Naive B cell (primary cell): ENCODE measurements at regions not wholly inside any gene's neighbourhood (a gene's known extent, or its start where the extent isn't known, plus 50 kb on each side); places are given as distances from the start of the nearest gene placed in this dataset.

ENCODE experiments used
- ATAC-seq, 2 donors: fragments of 150-1000 bp; cut with Tn5 transposase; 2 replicates each; pipeline ENCODE4 v1.10.0; 2021; ENCODE audit warnings: low read depth in 2 of 2, mild to moderate bottlenecking in 2 of 2, moderate library complexity in 2 of 2
- DNase-seq: peaks from one replicate; pipeline ENCODE4 v3.0.0; 2022
- H3K27ac Mint-ChIP-seq, 6 donors: one replicate each; pipeline ENCODE4 v1.8.0; 2020 to 2022; ENCODE audit warnings: mild to moderate bottlenecking in 6 of 6, mixed read lengths in 6 of 6, moderate library complexity in 5 of 6, inconsistent platforms in 2 of 6
- H3K27me3 Mint-ChIP-seq, 3 donors: one replicate each; pipeline ENCODE4 v1.8.0; 2021 to 2022; ENCODE audit warnings: mixed read lengths in 3 of 3, mild to moderate bottlenecking in 1 of 3
- H3K36me3 Mint-ChIP-seq, 2 donors: one replicate each; pipeline ENCODE4 v1.8.0; 2020 to 2022; ENCODE audit warnings: mixed read lengths in 2 of 2, inconsistent platforms in 1 of 2, mild to moderate bottlenecking in 1 of 2
- H3K4me1 Mint-ChIP-seq, 3 donors: one replicate each; pipeline ENCODE4 v1.8.0; 2020 to 2022; ENCODE audit warnings: mixed read lengths in 3 of 3, inconsistent platforms in 1 of 3, mild to moderate bottlenecking in 1 of 3, moderate library complexity in 1 of 3
- H3K4me3 Mint-ChIP-seq, 8 donors: one replicate each; pipeline ENCODE4 v1.8.0; 2020 to 2022; ENCODE audit warnings: mild to moderate bottlenecking in 8 of 8, mixed read lengths in 8 of 8, moderate library complexity in 8 of 8, inconsistent platforms in 2 of 8
- H3K9me3 Mint-ChIP-seq, 7 donors: one replicate each; pipeline ENCODE4 v1.8.0; 2020 to 2022; ENCODE audit warnings: mixed read lengths in 7 of 7, mild to moderate bottlenecking in 5 of 7, inconsistent platforms in 2 of 7, moderate library complexity in 1 of 7

DNA sequence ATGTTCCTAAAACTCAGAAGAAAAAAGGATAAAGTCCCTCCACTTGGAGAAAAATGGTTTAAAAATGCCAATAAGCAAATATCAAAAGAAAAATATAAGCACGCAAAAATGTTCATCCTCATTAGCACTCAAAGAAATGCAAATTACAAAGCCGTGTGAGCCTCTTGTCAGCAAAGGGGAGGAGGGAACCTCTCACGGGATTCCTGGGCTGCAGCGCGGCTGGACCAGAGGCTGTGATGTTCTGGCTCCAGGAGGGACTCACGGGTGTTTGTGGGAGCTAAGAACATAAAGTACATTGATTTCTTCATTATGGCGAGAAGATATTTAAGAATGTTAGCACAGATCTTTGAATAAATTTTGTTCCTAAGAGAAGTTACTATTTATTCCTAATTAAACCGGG is 1451.2 kb downstream of the BRD1 start:
- Mint-ChIP-seq H3K36me3 (no peaks in the 10 kb centered on the region), H3K9me3 (no peaks in the 10 kb centered on the region), H3K4me1 (no peaks in the 10 kb centered on the region), H3K27me3 (peaks cover 6 to 61% (median 48%) of the 10 kb centered on the region in 3 donors), H3K27ac (peak overlapping the region in 1 of 6 donors; percentile 23), H3K4me3 (no peak overlapping the region)
- DNase-seq (no peak), ATAC-seq (no peak)

GRCh38 chr22:48373626-48374173 is 1454.0 kb downstream of the BRD1 start:
- Mint-ChIP-seq H3K9me3 (no peaks in the 10 kb centered on the region), H3K27ac (no peak overlapping the region), H3K36me3 (no peaks in the 10 kb centered on the region), H3K4me3 (no peak overlapping the region), H3K27me3 (peaks cover 11 to 52% (median 48%) of the 10 kb centered on the region in 3 donors), H3K4me1 (no peaks in the 10 kb centered on the region)
- DNase-seq: no peak
- ATAC-seq: no peak

- H3K4me1 Mint-ChIP-seq: no peaks in the 10 kb centered on the region
- H3K36me3 Mint-ChIP-seq: no peaks in the 10 kb centered on the region
- no peak for ATAC-seq
- H3K4me3 Mint-ChIP-seq: no peak overlapping the region
- H3K27ac Mint-ChIP-seq: peak overlapping the region in 1 of 6 donors; percentile 51
- DNase-seq: no peak
- peaks cover 11 to 55% (median 46%) of the 10 kb centered on the region in 3 donors for H3K27me3 Mint-ChIP-seq
- peaks cover 0 to 2% (median 0%) of the 10 kb centered on the region in 7 donors for H3K9me3 Mint-ChIP-seq
Measured at GRCh38 chr22:48372390-48372789, 1455.3 kb downstream of the BRD1 start.

- ATAC-seq: no peak
- H3K9me3 Mint-ChIP-seq: peaks cover 0 to 2% (median 0%) of the 10 kb centered on the region in 7 donors
- no peak overlapping the region for H3K27ac Mint-ChIP-seq
- peaks cover 11 to 47% (median 37%) of the 10 kb centered on the region in 3 donors for H3K27me3 Mint-ChIP-seq
- peak overlapping the region in 1 of 8 donors; percentile 24 for H3K4me3 Mint-ChIP-seq
- no peak for DNase-seq
- no peaks in the 10 kb centered on the region for H3K4me1 Mint-ChIP-seq
- H3K36me3 Mint-ChIP-seq: no peaks in the 10 kb centered on the region
Measured at GRCh38 chr22:48371391-48371790, 1456.3 kb downstream of the BRD1 start.

DNA sequence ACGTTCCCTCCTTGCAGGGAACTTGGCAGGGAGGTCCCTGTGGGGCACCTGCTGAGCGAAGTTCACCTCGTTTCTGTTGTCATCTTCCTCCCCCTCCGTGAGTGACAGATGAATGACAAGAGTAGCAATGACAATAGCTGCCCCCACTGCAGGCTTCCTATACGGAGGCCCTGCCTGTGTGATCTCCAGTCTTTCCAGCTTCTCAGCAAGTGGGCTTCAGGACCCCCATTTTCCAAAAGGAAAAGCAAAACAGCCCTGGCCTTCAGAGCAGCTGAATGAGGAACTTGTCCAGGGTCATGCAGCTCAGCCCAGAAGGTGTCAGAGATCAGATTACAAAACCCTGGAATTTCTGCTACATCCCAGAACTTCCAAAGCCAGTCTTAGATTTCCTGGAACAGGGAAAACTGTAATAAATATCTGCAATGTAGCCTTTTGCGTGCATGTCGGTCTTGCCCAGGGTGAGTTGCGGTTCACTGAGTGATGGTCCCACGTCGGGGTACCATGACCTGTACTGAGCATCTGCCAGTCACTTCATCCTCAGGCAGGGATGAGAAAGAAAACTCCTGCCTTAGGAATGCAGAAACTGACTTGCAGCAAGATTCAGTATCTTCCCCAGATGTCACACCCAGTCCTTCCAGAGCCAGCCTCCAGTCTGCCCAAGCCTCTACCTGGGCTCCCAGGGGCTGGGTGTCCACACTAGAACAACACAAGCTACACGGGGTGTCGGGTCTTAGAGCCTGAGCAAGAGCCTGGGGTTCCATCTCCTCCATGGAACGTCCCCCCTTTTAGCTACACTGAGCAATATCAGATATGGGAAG is 1457.0 kb downstream of the BRD1 start:
- DNase-seq (no peak), ATAC-seq (no peak)
- Mint-ChIP-seq H3K4me3 (peak overlapping the region in 1 of 8 donors; percentile 24), H3K9me3 (peaks cover 0 to 2% (median 0%) of the 10 kb centered on the region in 7 donors), H3K27me3 (peaks cover 11 to 40% (median 35%) of the 10 kb centered on the region in 3 donors), H3K36me3 (no peaks in the 10 kb centered on the region), H3K27ac (no peak overlapping the region), H3K4me1 (no peaks in the 10 kb centered on the region)

DNA sequence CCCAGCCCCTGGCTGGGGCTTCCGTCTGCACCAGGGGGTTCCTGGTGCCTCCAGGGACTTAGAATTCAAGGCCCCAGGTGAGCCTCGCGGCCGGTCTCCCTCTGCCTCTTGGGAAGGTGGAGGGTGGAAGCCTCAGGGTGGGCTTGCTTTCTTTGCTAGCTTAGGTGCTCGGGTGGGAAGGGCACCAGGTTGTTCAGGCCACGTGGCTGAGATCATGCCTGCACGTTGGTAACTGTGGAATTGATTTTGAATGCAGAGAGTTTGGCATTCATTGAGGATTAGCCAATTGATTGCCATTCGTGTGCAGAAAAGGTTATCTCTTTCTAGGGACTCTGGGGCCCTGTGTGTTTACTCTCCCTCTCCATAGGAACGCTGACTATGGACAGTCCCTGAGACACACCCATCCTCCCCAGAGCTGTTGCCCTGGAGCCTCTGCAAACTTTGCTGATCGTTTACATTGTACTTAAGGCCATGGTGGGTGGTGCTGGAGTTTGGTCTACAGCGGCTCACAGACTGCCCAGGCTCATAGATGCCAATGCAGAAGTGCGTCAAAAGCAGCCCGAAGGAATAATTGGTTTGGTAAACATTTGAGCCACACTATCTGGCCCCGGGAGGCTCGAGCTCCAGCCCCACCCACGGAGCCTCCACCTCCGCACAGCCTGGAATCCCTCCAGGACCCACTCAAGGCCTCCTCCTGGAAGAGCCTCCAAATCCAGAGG is 1457.7 kb downstream of the BRD1 start:
- no peak for DNase-seq
- Mint-ChIP-seq H3K27me3 (peaks cover 11 to 35% (median 29%) of the 10 kb centered on the region in 3 donors), H3K9me3 (peaks cover 0 to 2% (median 0%) of the 10 kb centered on the region in 7 donors), H3K4me3 (no peak overlapping the region), H3K36me3 (no peaks in the 10 kb centered on the region), H3K4me1 (no peaks in the 10 kb centered on the region), H3K27ac (no peak overlapping the region)
- no peak for ATAC-seq

DNA sequence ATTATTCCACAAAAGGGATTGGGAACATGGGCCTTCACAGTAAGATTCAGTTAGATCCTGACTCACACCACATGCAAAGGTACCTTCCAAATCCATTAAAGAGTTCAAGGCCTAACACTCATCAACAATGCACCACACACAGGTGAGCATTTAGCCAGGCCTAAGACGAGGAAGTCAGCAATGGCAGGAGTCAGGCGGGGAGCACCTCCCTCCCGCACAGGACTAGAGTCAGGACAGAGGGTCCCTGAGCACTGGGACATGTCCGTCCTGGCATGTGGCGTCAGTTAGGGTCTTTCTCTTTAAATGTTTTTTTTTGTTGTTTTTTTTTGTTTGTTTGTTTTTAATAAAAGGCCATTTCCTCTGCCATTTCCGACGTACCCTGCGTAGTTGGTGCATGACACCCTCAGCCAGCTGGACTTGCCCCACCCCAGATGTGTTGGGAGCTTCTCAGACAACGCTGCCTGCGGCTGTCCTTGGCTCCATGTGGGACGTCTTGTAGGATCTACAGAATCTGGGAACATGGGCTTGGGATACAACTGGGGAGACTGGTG is 1458.6 kb downstream of the BRD1 start:
- no peaks in the 10 kb centered on the region for H3K36me3 Mint-ChIP-seq
- peaks cover 0 to 2% (median 0%) of the 10 kb centered on the region in 7 donors for H3K9me3 Mint-ChIP-seq
- H3K4me3 Mint-ChIP-seq: no peak overlapping the region
- no peaks in the 10 kb centered on the region for H3K4me1 Mint-ChIP-seq
- ATAC-seq (no peak), DNase-seq (no peak)
- peaks cover 9 to 30% (median 26%) of the 10 kb centered on the region in 3 donors for H3K27me3 Mint-ChIP-seq
- no peak overlapping the region for H3K27ac Mint-ChIP-seq

- no peaks in the 10 kb centered on the region for H3K36me3 Mint-ChIP-seq
- H3K4me1 Mint-ChIP-seq: no peaks in the 10 kb centered on the region
Measured at GRCh38 chr22:48367731-48368130, 1459.9 kb downstream of the BRD1 start.

GRCh38 chr22:48366591-48366990 is 1461.1 kb downstream of the BRD1 start:
- H3K27me3 Mint-ChIP-seq: peaks cover 6 to 13% (median 9%) of the 10 kb centered on the region in 3 donors

More at GRCh38 chr22:48367731-48368130, 1459.9 kb downstream of the BRD1 start:
- ATAC-seq (no peak), DNase-seq (no peak)
- peaks cover 0 to 2% (median 0%) of the 10 kb centered on the region in 7 donors for H3K9me3 Mint-ChIP-seq
- H3K27ac Mint-ChIP-seq: no peak overlapping the region
- no peak overlapping the region for H3K4me3 Mint-ChIP-seq
- peaks cover 6 to 17% (median 17%) of the 10 kb centered on the region in 3 donors for H3K27me3 Mint-ChIP-seq

DNA sequence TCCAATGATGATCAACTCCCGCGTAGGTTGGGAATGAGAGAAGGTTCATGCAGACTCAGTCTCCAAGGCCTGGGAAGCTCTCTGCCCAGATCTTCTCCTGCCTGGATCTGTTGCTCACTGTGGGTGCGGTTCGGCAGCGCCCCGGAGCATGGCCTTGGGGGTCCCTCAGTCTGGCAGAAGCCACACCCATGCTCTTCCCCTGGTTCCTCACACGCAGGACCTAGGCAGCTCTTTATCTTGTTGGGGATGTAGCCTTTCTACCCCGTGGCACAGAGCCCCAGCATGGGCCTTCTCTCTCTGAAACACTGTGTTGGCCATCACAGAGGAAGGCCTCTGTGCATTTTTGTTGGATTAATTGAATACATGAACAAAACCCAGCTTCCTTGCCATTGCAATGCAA is 1461.6 kb downstream of the BRD1 start:
- peaks cover 1 to 8% (median 3%) of the 10 kb centered on the region in 3 donors for H3K27me3 Mint-ChIP-seq
- peaks cover 0 to 2% (median 0%) of the 10 kb centered on the region in 7 donors for H3K9me3 Mint-ChIP-seq
- no peaks in the 10 kb centered on the region for H3K4me1 Mint-ChIP-seq
- DNase-seq (no peak), ATAC-seq (no peak)
- H3K36me3 Mint-ChIP-seq: no peaks in the 10 kb centered on the region
- no peak overlapping the region for H3K27ac Mint-ChIP-seq
- no peak overlapping the region for H3K4me3 Mint-ChIP-seq

More at GRCh38 chr22:48366591-48366990, 1461.1 kb downstream of the BRD1 start:
- Mint-ChIP-seq H3K4me1 (no peaks in the 10 kb centered on the region), H3K36me3 (no peaks in the 10 kb centered on the region), H3K9me3 (peaks cover 0 to 2% (median 0%) of the 10 kb centered on the region in 7 donors), H3K27ac (no peak overlapping the region), H3K4me3 (no peak overlapping the region)
- no peak for ATAC-seq
- no peak for DNase-seq

GRCh38 chr22:48365386-48365785 is 1462.3 kb downstream of the BRD1 start:
- no peak overlapping the region for H3K4me3 Mint-ChIP-seq
- H3K27ac Mint-ChIP-seq: no peak overlapping the region
- peaks cover 0 to 7% (median 0%) of the 10 kb centered on the region in 3 donors for H3K27me3 Mint-ChIP-seq
- DNase-seq (no peak), ATAC-seq (no peak)
- peaks cover 0 to 2% (median 0%) of the 10 kb centered on the region in 7 donors for H3K9me3 Mint-ChIP-seq
- H3K36me3 Mint-ChIP-seq: no peaks in the 10 kb centered on the region
- no peaks in the 10 kb centered on the region for H3K4me1 Mint-ChIP-seq

DNA sequence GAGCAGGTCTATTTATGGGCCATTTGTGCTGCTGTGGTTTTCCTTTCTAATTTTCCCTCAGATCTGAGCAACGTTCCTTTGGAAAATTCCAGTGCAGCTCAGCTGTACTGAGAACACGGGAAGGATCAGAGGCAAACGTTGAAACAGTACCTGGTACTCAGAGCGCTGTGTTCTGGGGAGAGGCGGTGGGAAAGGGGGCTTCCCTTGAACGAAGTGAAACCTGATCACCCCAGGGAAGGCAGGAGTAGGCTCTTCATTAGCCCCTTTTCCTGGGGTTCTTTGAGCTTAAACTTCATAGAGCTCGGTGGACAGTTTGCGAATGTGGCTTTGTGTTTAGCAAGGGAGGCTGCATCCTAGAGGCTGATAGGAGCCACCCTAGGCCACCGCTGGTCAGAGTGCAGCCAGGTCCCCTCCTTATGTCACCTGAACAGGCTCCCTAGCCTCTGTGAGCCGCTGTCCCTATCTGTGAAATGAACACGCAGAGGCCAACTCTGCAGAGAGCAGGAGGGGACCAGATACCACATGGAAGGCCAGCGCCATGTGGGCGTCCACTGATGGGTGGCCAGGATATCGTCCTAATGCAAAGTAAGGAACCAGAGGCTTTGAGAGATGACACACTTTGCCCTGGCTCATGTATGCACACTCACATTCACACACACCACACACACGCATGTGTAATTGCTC is 1464.8 kb downstream of the BRD1 start:
- Mint-ChIP-seq H3K4me3 (no peak overlapping the region), H3K36me3 (no peaks in the 10 kb centered on the region), H3K27me3 (peaks cover 0 to 6% (median 0%) of the 10 kb centered on the region in 3 donors), H3K4me1 (no peaks in the 10 kb centered on the region), H3K9me3 (peaks cover 0 to 2% (median 0%) of the 10 kb centered on the region in 7 donors), H3K27ac (no peak overlapping the region)
- DNase-seq (no peak), ATAC-seq (no peak)
